ENCODE measurements at regions not wholly inside any gene's neighbourhood (a gene's known extent, or its start where the extent isn't known, plus 50 kb on each side); places are given as distances from the start of the nearest gene placed in this dataset.

- TF ChIP-seq YY1 (IDR thresholded peaks at IDR 0.05; ENCODE audit: insufficient read depth, insufficient read length) (no peak), ZNF274 (IDR thresholded peaks at IDR 0.05; ENCODE audit: low read depth, low read length) (no peak), SUZ12 (IDR thresholded peaks at IDR 0.05; ENCODE audit: extremely low read depth, insufficient read depth, insufficient read length) (no peak)
These were observed 131.0 kb upstream of the COPS8 start for GRCh38 chr2:236954641-236955040.

Data from NT2/D1 (cell line).